ENCODE measurements at regions not wholly inside any gene's neighbourhood (a gene's known extent, or its start where the extent isn't known, plus 50 kb on each side); places are given as distances from the start of the nearest gene placed in this dataset.

GRCh38 chr5:88459971-88460370, 191.3 kb upstream of the TMEM161B start:
- TF ChIP-seq CTCF (conservative IDR thresholded peaks at IDR 0.05), result no peak
- Histone ChIP-seq H3K23ac (ENCODE audit: insufficient read length, low read depth, low read length) (no peak overlapping the region), H4K8ac (replicated peaks; ENCODE audit: insufficient read length, low read depth, low read length) (no peak overlapping the region), H2BK5ac (ENCODE audit: insufficient read length, low read length) (no peak overlapping the region), H4K5ac (ENCODE audit: insufficient read length, low read depth, low read length) (no peak overlapping the region), H3K79me2 (ENCODE audit: insufficient read depth, low read length) (no peaks in the 10 kb centered on the region), H3K27me3 (ENCODE audit: insufficient read depth, low read length) (no peaks in the 10 kb centered on the region), H3K27ac (ENCODE audit: insufficient read length, low read depth, low read length) (no peak overlapping the region), H2BK120ac (ENCODE audit: low read depth, low read length, poor library complexity, severe bottlenecking) (no peak overlapping the region), H3K4me1 (ENCODE audit: insufficient read depth, low read length) (no peaks in the 10 kb centered on the region), H3T11ph (ENCODE audit: low read length) (no peak overlapping the region), H3K4ac (ENCODE audit: low read depth, low read length) (no peak overlapping the region), H2BK12ac (ENCODE audit: insufficient read length, low read depth, low read length) (no peak overlapping the region), H3K56ac (ENCODE audit: insufficient read length, low read depth, low read length) (no peak overlapping the region), H3K9ac (ENCODE audit: extremely low read depth, insufficient read length, low read length) (no peak overlapping the region), H2BK15ac (ENCODE audit: low read depth, low read length) (no peak overlapping the region), H3K23me2 (ENCODE audit: insufficient read length, low read depth, low read length, poor library complexity, severe bottlenecking) (no peaks in the 10 kb centered on the region), H3K79me1 (ENCODE audit: insufficient read depth, low read depth, low read length, poor library complexity, severe bottlenecking) (no peaks in the 10 kb centered on the region), H2AK5ac (ENCODE audit: insufficient read length, low read length) (no peak overlapping the region), H3K14ac (ENCODE audit: insufficient read depth, low read length) (no peak overlapping the region), H4K91ac (ENCODE audit: insufficient read length, low read depth, low read length) (no peak overlapping the region), H2AFZ (ENCODE audit: low read length) (no peak overlapping the region), H4K20me1 (ENCODE audit: control insufficient read depth, insufficient read depth, insufficient read length) (no peaks in the 10 kb centered on the region), H3K4me2 (ENCODE audit: insufficient read depth, insufficient read length, low read length) (no peak overlapping the region), H3K18ac (ENCODE audit: insufficient read length, low read depth, low read length) (no peak overlapping the region), H3K9me3 (ENCODE audit: control insufficient read depth, low read depth, low read length) (no peaks in the 10 kb centered on the region), H2BK20ac (ENCODE audit: low read depth, low read length, poor library complexity, severe bottlenecking) (no peak overlapping the region)
- Mint-ChIP-seq H3K9me3 (no peaks in the 10 kb centered on the region), H3K4me3 (no peak overlapping the region), H3K27ac (no peak overlapping the region), H3K4me1 (peaks cover 5% of the 10 kb centered on the region in 2 experiments; a peak in 3 of 4 replicates), H3K36me3 (ENCODE audit: insufficient read depth in 1 of 3, low read depth in 3 of 3) (no peaks in the 10 kb centered on the region), H3K27me3 (ENCODE audit: low read depth) (no peaks in the 10 kb centered on the region)
- no CpG with 5 or more reads among the region's 3 CpGs for WGBS (ENCODE audit: extremely low coverage, insufficient read length, low lambda C conversion rate)
- no peak for DNase-seq
